Activated T-cell treated with anti-CD3 and anti-CD28 coated beads, Interleukin-2, amount 50 U/mL, for 1 hour (primary cell): ENCODE measurements at regions not wholly inside any gene's neighbourhood (a gene's known extent, or its start where the extent isn't known, plus 50 kb on each side); places are given as distances from the start of the nearest gene placed in this dataset.
"Not testable (repeated sequence)": the region's sequence is repeated elsewhere in the genome, so short reads cannot be mapped to it uniquely, and the experiment has no call there.

Experiments
- DNase-seq: peaks from one replicate; pipeline ENCODE4 v3.0.0-alpha.2; 2020

DNA sequence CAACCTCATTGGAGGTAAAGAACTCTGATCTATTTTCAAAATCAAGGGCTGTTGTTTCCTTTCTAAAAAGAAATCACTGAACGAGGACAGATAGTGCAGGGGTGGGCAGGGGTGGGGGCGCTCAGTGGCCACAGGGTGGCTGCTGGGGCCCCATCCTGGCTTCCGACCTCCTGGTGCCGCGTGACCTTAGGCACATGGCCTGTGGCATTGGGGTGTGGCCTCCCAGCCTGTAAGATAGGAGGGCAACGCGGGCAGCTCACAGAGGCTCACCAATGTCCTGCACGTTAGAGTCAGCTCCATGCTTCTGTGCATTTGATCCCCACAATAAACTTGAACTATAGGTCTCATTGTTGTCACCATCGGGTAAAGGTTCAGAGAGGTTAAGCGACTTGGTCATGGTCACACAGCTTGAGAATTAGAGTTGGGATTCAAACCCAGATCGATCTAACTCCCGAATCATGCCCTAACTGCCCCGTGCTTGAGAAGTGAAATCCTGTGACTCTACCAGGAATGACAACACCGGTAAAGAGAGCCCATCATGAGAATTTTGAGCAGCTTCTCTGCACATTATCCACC lies 148.0 kb upstream of the SLC6A11 start:
- DNase-seq: no peak

DNA sequence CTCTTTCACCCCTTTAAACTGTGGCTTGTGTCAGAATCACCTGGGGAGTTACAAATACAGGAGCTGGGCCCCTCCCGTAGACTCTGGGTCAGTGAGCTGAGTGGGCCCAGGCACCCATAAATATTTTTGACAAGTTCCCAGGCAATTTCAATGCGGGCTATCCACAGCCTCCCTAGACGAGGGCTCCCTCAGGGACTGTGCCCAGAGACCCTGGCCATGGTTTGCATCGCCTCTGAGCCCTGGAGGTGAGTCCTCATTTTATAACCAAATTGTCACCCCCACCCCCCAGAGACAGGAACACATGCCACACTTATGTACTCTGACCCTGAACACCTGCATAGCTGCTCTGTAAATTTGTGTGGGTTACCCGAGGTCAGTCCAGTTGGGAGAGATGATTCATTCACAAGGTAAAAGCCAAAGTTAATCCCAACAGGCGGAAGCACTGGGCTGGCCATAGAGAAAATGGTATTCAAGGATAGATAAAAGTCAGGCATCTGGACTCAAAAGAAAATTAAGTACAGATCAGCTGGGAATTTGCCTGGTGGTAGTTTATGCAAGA lies 146.5 kb upstream of the SLC6A11 start:
- DNase-seq: no peak

GRCh38 chr3:10672422-10672821 lies 143.6 kb upstream of the SLC6A11 start:
- DNase-seq: no peak

DNA sequence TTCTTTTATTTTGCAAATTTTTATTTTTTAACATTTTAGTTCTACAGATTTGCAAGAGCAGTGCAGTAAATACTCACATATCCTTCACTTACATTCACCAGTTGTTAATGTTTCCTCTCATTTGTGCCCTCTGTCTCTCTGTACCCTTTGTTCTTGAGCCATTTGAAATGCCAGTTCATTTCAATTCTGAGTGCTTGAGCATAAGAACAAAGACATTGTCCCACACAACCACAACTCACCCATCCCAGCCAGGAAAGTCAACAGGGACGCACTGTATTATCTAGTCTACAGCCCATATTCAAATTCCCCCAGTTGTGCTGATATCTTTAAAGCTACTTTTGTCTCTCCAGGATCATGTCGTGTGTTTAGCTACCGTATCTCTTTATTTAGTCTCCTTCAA lies 141.4 kb upstream of the SLC6A11 start:
- DNase-seq: no peak

DNA sequence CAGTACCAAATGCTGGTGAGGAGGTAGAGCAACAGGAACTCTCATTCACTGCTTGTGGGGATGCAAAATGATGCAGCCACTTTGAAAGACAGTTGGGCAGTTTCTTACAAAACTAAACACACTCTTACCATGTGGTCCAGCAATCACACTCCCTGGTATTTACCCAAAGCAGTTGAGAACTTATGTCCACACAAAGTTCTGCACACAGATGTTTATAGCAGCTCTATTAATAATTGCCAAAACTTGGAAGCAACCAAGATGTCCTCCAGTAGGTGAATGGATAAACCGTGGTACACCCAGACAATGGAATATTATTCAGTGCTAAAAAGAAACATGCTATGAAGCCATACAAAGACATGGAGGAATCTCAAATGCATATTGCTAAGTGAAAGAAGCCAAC lies 139.1 kb upstream of the SLC6A11 start:
- DNase-seq: no peak

DNA sequence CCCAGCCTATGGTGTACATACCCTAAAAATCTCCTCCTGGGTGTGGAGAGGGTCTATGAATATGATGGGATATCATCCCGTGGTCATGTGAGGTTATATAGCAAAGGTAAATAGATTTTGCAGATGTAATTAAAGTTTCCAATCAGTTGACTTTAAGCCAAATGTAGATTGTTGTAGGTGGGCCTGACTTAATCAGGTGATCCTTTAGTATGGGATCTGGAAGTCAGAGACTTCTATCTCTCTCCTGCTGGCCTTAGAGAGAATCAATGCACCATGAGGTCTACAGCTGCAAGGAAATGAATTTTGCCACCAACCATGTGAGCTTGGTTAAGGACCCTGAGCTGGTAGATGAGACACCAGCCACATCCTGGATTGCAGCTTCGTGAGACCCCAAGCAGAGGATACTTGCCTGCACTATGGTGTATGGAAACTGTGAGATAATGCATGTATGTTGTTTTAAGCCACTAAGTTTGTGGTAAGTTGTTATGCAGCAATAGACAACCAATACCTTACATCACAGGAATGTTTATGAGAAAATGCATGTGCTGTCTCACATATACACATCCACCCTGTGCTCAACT lies 137.1 kb upstream of the SLC6A11 start:
- no peak for DNase-seq

- DNase-seq: no peak
These were observed 135.2 kb upstream of the SLC6A11 start for GRCh38 chr3:10680796-10681195.

DNA sequence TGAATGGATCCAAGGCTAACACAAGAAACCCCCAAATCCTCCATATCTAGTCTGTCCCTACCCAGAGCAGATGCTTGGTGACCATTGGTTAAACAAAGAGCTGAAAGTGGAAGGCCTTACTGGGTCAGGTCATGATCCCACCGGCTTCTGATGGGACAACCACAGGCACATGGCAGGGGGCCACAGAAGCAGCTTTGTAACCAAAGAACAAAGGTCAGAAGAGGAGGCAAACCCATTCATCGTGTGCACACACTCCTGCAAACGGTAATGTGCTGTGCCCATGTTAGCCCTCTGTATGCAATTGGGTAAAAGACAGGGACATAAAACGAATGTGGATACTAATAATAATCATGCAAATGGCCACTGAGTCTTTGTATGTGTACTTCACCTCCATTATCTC lies 133.3 kb upstream of the SLC6A11 start:
- no peak for DNase-seq

GRCh38 chr3:10683106-10683505 lies 132.9 kb upstream of the SLC6A11 start:
- no peak for DNase-seq

DNA sequence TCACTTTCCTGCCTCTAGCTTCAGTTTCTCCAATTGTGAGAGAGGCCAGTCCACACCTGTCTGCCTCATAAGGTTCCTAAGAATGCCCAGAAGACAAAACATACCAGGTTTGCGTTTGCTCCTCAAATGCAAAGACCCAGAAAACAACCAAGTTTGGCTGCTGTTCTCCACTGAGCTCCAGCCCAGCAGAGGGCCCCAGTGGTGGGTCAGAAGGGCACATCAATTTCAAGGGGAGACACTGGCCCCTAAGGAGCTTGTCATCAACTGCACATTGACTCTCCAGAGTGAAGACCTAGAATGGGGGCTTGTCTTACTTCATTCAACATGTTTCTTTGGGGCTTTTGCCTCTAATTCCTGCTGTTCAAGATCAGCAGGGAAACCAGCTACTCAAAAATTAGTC lies 127.9 kb upstream of the SLC6A11 start:
- no peak for DNase-seq

DNA sequence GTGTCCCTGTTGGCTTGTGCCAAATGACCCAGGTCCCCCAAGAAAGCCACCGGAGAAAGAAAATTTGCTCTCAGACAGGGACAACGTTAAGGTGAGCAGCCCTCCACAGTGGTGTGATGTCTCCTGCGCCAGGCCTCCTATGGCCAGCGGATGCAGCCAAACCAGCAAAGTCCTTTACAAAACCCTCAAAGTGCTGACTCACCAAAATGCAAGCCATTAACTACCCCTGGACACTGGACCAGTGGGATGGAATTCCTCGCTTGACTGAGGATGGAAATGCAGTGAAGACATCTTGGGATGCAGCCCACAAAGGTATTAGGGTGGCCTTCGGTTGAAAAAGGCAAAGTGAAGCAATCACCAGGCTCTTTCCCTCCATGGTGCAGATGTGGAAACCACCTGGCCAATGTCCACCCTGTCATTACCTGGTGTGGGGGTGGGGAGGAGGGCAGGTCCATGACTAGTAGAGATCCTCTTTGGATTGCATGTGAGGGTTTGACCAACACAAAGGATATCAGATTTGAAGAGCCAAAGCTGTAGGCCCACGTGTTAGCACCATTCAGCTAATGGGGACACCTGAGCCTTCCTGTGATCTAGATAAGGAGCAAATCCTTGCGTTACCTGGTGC lies 127.4 kb upstream of the SLC6A11 start:
- DNase-seq: no peak

GRCh38 chr3:10692039-10692622 lies 123.9 kb upstream of the SLC6A11 start:
- no peak for DNase-seq

- no peak for DNase-seq
These were observed 122.6 kb upstream of the SLC6A11 start for GRCh38 chr3:10693457-10693856.

DNA sequence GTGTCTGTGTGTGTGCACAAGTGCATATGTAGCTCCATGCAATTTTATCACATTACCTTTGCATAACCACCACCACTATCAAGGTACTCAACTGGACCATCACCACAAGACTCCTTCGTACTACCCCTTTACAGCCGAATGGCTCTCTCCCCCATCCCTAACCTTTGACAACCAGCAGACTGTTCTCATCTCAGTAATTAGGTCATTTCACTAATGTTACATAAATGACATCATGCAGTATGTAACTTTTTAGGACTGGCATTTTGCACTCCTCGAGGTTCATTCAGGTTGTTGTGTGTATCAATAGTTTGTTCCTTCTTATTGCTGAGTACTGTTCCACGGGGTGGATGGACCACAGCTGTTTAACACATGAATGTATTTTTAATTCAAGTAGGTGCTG lies 121.8 kb upstream of the SLC6A11 start:
- no peak for DNase-seq

DNA sequence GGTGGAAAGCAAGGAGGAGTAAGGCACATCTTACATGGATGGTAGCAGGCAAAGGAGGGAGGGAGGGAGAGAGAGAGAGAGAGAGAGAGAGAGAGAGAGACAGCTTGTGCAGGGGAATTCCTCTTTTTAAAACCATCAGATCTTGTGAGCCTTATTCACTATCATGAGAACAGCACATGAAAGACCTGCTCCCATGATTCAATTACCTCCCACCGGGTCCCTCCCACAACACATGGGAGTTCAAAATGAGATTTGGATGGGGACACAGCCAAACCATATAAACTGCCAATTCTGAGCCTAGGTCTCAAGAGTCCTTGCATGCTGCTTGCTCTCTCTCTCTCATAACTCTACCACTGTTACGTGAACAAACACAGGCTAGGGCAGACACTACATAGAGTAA lies 120.8 kb upstream of the SLC6A11 start:
- not testable (repeated sequence) for DNase-seq

GRCh38 chr3:10695595-10696285 lies 120.3 kb upstream of the SLC6A11 start:
- DNase-seq: no peak

DNA sequence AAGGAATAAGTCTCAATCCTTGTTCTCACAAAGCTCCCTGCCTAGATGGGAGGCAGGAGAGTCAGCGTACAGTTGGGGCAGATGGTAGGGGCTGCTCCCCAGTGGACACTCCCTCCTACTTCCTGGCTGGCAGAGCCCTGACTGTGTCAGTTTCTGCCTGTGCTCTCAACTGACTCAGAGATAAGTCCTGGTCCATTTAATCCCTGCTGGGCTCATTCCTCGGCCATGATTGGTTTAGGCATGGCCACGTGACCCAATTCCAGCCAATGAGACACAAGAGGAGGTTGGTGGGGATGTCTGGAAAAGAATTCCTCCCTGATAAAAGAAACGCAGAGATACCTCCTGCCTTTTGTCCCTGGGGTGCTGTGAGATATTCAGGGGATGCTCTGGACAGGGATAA lies 118.1 kb upstream of the SLC6A11 start:
- no peak for DNase-seq

DNA sequence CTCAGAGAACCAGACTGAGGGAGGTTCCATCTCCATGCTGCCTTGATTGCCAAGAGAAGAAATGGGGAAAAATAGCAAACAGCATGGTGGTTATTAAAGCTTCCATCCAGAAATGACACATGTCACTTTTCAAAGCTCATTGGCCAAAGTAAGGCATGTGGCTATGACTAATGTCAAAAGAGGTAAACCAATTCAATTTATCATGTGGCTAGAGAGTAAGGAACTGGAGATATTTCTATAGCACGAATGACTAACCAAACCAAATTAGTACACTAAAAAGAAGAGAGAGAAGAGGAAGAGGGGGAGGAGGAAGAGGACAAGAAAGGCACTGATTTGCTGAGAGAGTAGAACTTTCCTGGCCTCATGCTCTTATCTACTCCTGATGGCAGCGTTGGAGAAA lies 115.2 kb upstream of the SLC6A11 start:
- DNase-seq: no peak

- no peak for DNase-seq
These were observed 112.9 kb upstream of the SLC6A11 start for GRCh38 chr3:10702961-10703740.

DNA sequence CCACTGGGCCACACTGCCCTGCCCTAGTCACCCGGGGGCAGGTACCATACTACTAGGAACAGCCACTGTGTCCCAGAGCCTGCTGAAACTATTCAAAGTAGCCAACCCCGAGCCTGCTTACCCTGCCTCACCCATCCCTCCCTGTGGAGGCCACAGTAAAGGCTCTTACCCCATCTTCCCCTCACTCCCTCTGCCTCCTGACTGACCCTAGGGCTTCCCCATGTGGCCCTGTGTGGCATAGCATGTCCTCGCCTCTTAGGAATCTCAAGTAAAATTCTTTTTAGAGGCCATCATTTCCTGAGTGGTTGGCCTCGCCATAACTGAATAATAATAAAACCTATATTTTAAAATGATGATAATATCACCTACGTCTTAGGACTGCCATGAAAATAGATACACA lies 112.2 kb upstream of the SLC6A11 start:
- no peak for DNase-seq

DNA sequence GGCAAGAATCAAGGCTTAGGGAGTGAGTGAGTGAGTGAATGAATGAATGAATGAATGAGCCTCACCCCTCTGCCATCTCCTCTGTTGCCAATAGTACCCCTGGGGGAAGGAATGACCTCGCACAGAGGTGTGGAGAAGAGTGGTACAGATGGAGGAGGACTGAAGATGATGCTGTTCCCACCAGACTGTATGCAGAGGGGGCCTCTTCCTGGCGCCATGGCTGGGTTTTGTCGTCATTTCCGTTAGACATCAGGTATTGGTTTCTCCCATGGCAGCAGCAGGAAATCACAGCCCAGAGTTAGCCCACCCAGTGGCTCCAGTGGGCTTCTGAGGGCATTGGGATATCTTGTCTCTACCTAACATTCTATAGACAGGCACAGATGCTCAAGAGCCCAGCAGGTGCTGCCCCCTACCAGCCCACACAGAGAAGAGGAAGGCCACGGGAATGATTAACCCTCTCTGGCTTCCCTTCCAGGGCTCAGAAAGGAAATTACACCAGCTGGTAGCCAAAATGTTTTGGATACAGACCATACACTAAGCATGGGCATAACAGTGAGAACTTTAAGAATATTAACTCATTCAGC lies 109.8 kb upstream of the SLC6A11 start:
- DNase-seq: no peak

- DNase-seq: no peak
These were observed 109.2 kb upstream of the SLC6A11 start for GRCh38 chr3:10706740-10707399.
